ENCODE measurements at regions not wholly inside any gene's neighbourhood (a gene's known extent, or its start where the extent isn't known, plus 50 kb on each side); places are given as distances from the start of the nearest gene placed in this dataset.

DNA sequence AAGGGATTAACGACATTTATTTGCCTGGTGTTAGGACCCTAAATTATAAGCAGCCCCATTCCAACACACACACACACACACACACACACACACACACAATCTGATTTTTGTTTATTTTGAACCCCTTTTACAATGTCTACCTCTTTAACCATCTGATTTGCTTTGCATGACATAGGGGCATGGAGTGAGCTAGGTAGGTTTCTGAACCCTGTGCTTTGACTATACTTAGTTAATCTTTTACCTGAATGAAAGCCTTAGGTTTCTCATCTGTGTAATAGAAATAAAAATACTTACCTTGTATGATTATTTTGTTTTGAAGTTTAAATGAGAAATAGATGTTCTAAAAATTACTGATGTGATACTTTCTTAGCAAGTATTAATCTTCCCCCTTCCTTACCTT lies 94.7 kb upstream of the FOLH1 start:
- TF ChIP-seq, protein P1, sequence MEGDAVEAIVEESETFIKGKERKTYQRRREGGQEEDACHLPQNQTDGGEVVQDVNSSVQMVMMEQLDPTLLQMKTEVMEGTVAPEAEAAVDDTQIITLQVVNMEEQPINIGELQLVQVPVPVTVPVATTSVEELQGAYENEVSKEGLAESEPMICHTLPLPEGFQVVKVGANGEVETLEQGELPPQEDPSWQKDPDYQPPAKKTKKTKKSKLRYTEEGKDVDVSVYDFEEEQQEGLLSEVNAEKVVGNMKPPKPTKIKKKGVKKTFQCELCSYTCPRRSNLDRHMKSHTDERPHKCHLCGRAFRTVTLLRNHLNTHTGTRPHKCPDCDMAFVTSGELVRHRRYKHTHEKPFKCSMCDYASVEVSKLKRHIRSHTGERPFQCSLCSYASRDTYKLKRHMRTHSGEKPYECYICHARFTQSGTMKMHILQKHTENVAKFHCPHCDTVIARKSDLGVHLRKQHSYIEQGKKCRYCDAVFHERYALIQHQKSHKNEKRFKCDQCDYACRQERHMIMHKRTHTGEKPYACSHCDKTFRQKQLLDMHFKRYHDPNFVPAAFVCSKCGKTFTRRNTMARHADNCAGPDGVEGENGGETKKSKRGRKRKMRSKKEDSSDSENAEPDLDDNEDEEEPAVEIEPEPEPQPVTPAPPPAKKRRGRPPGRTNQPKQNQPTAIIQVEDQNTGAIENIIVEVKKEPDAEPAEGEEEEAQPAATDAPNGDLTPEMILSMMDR (IDR thresholded peaks at IDR 0.05; ENCODE audit: extremely low read depth in 1 of 2, insufficient read depth in 1 of 2, low read depth in 1 of 2, low read length in 2 of 2), result no peak
- no peak for TF ChIP-seq POLR2A (IDR thresholded peaks at IDR 0.05; ENCODE audit: low read depth, low read length)
- TF ChIP-seq EZH2 (IDR thresholded peaks at IDR 0.05; ENCODE audit: borderline replicate concordance, low read depth, low read length, severe bottlenecking), result no peak
- TF ChIP-seq, protein P2, sequence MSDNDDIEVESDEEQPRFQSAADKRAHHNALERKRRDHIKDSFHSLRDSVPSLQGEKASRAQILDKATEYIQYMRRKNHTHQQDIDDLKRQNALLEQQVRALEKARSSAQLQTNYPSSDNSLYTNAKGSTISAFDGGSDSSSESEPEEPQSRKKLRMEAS (IDR thresholded peaks at IDR 0.05; ENCODE audit: insufficient read depth, insufficient read length), result no peak
- no peak for TF ChIP-seq JUN (IDR thresholded peaks at IDR 0.05; ENCODE audit: borderline replicate concordance, insufficient read depth, insufficient read length, low read depth)
